Forelimb muscle (tissue), 1 donor: ENCODE measurements at regions not wholly inside any gene's neighbourhood (a gene's known extent, or its start where the extent isn't known, plus 50 kb on each side); places are given as distances from the start of the nearest gene placed in this dataset.
"Not testable (repeated sequence)": the region's sequence is repeated elsewhere in the genome, so short reads cannot be mapped to it uniquely, and the experiment has no call there.

Source experiments
- DNase-seq: peaks from one replicate; pipeline ENCODE4 v3.0.0-alpha.2; 2013; ENCODE audit warnings: low read depth

GRCh38 chr2:226282151-226282550 is 517.5 kb downstream of the IRS1 start:
- no peak for DNase-seq

- not testable (repeated sequence) for DNase-seq
Observed at GRCh38 chr2:226280136-226280535, 519.5 kb downstream of the IRS1 start.

DNA sequence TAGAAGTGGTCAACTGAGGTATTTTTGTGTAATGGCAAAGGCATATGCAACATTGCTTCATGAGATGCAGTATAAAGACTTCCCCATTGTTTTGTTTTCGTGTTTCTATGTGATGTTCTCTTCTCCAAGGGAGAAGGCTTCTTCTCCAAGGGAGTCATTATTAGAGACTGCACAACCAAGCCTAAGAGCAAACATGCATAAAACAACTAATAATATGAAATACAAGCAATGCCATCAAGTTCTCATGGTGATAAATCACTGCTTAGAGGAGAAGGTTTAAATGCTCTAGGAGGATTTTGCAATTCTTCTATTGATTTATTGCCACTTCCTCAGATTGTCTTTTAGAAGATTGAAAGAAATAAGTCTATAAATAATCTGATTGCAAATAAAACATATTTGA is 524.4 kb downstream of the IRS1 start:
- no peak for DNase-seq

DNA sequence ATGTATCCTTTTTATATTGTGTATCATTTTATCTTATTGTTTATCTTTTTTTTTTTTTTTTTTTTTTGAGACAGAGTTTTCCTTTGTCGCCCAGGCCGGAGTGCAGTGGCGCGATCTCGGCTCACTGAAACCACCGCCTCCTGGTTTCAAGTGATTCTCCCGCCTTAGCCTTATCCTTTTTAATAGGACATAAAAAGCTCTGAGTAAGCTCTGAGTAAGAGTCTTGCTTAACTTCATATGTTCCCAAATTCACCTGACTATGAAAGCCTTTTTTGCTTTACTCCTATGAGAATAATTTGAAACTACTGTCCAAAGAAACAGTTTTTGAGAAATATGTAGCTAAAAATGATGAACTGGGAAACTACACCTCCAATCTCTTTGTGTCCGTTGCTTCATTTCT is 525.5 kb downstream of the IRS1 start:
- no peak for DNase-seq

GRCh38 chr2:226273440-226273839 is 526.2 kb downstream of the IRS1 start:
- no peak for DNase-seq

- no peak for DNase-seq
Observed at GRCh38 chr2:226272435-226272834, 527.2 kb downstream of the IRS1 start.

- DNase-seq: no peak
Observed at GRCh38 chr2:226270285-226271058, 529.1 kb downstream of the IRS1 start.

- DNase-seq: no peak
Observed at GRCh38 chr2:226267516-226268289, 531.9 kb downstream of the IRS1 start.

- DNase-seq: no peak
Observed at GRCh38 chr2:226256709-226257376, 542.8 kb downstream of the IRS1 start.

DNA sequence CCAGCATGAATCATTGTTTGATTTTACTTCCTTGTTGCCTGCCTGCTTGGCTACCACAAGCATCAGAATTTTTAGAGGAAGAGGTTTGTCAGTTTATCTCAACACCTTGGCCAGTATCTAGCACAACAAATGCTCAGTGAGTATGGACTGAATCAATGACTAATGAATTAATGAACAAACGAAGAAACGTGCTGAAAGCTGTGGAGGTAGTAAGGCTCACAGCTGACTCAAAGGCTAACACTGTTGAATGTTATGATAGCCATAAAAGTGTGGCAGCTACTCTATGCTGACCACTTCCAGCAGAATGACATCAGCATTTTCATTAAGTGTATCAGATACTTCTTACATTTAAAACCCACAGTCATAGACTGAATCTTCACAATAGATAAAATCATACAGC is 543.4 kb downstream of the IRS1 start:
- DNase-seq: no peak

GRCh38 chr2:226251661-226252060 is 548.0 kb downstream of the IRS1 start:
- DNase-seq: no peak

- DNase-seq: no peak
Observed at GRCh38 chr2:226247289-226248275, 552.0 kb downstream of the IRS1 start.

DNA sequence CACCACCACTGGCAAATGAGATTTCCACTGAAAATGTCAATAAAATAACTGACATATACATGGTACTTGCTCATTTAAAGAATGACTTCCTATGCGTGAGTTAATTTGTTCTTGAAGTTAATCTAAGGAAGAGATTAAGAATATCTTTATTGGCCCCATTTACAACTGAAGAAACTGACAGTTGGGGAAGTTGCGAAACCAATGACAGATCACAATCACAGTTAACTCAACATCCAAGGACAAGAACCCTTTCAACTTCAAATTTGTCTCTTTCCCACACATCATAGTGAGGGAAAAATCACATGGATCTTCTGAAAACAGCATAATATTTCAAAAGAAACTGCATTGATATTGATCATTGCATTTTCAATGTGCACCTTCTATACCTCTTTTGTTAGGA is 565.4 kb downstream of the IRS1 start:
- DNase-seq: no peak

DNA sequence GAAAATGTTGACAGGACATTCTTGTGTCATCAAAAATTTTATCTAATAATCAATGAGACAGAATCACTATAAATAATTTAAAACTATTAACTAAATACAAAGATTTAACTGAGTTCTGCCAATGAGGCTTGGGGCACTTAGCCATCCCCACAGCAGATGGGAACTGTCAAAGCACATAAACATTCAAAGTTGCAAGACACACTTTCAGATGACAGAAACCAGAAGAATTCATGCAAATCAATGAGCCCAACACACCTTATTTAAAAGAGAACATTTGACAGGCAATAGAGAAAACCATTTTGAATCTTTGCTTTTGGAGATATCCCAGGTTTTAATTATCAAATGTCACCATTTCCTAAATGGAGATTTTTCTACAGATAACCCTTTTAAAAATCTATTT is 566.2 kb downstream of the IRS1 start:
- no peak for DNase-seq

- DNase-seq: no peak
Observed at GRCh38 chr2:226228080-226228479, 571.5 kb downstream of the IRS1 start.

GRCh38 chr2:226227341-226227740 is 572.3 kb downstream of the IRS1 start:
- no peak for DNase-seq

DNA sequence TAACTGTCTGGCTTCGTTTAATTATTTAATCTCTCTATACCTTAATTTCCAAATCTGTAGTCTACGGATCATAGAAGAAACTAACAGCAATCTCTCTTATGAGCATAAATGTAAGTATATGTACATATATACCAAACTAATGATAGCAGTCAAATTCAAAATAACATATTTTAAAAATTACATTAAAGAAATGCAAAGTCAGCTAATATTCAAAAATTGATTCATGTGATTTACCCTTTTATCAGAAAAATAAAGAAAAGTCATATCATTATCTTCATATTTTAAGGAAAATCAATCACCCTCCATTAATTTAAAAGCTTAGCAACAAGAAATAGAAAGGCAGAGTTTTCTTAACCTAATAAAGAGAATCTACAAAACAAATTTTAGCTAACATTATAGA is 575.9 kb downstream of the IRS1 start:
- DNase-seq: no peak

DNA sequence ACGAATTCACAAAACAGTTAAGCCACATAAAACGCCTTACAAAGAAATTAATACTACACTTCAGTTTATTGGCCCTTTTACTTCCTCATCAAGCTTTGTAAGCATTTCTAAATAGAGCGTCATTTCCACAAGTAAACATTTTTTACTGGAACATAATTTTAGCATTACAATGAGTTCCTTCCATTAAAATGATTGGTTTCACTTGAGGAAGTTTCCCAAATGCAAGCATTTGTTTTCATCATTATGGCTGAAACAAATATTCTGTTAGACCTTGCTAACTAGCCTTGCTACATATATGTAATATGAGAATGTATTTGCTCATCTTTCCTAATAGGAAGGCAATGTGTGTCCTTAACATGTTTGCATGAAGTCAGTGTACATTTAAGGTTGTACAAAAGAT is 579.1 kb downstream of the IRS1 start:
- no peak for DNase-seq

- DNase-seq: no peak
Observed at GRCh38 chr2:226217191-226217590, 582.4 kb downstream of the IRS1 start.

- DNase-seq: no peak
Observed at GRCh38 chr2:226216575-226216974, 583.0 kb downstream of the IRS1 start.

DNA sequence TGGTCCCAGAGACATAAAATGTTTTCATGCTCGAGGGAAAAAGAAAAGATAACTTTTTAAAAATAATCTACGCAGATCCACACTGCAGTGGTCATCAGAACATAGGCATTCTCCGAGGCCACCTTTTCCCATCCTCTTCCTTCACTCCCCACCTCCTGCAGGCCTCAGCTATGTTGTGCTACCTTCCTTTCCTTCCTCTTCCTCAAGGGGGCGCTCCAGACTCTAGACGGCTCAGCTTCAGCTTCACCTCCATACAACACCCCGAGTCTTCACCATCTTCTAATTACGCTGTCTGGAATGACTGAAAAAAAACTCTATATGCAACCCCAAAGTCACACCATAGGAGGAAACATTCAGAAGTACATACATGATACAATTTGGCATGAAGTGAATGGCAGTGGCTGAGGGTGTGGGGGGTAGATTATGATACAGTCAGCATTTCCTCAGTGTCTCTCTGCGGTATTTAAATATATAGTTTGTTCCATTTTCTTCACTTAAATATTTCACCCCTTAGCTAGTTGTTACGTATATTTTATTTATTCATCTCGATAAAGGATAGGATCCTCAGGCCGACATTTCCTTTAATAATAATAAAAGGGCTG is 583.6 kb downstream of the IRS1 start:
- DNase-seq: no peak
